Breast epithelium (tissue), 4 donors: ENCODE measurements at regions not wholly inside any gene's neighbourhood (a gene's known extent, or its start where the extent isn't known, plus 50 kb on each side); places are given as distances from the start of the nearest gene placed in this dataset.

Source experiments
- DNase-seq, 2 donors: peaks; one replicate each; pipeline ENCODE4 v3.0.0-alpha.2; 2019; ENCODE audit warnings: low spot score in 2 of 2
- H3K27ac ChIP-seq, 2 donors: fragments of 200-600 bp; sonication (generic) in 1 of 2; one replicate each; pipeline ENCODE4 v1.5.1; 2016 to 2019; ENCODE audit warnings: mild to moderate bottlenecking in 1 of 2
- H3K27me3 ChIP-seq, 2 donors: fragments of 200-600 bp; sonication (generic) in 1 of 2; one replicate each; pipeline versions ENCODE4 v1.5.1 to v1.6.0; 2017 to 2019; ENCODE audit warnings: control low read depth in 1 of 2, mild to moderate bottlenecking in 1 of 2
- H3K36me3 ChIP-seq: fragments of 200-600 bp; one replicate; pipeline ENCODE4 v1.5.1; 2019
- H3K4me1 ChIP-seq, 2 donors: fragments of 200-600 bp; sonication (generic); one replicate each; pipeline ENCODE4 v1.5.1; 2016 to 2019; ENCODE audit warnings: control low read depth in 1 of 2
- H3K4me3 ChIP-seq, 3 donors: fragments of 200-600 bp; sonication (generic); 1 replicate in 2 of 3; 2 replicates in 1 of 3; pipeline ENCODE4 v1.5.1; 2016 to 2019; ENCODE audit warnings: mild to moderate bottlenecking in 3 of 3, moderate library complexity in 2 of 3
- H3K9me3 ChIP-seq, 2 donors: fragments of 200-600 bp; sonication (generic) in 1 of 2; one replicate each; pipeline ENCODE4 v1.5.1; 2016 to 2019; ENCODE audit warnings: control low read depth in 1 of 2
- POLR2A ChIP-seq: fragments of 450-650 bp; IDR thresholded peaks from one replicate; pipeline ENCODE4 v1.6.1; 2016; ENCODE audit warnings: antibody characterized with exemption, mild to moderate bottlenecking, moderate library complexity
- POLR2AphosphoS5 ChIP-seq, 3 donors: sonication (generic); formaldehyde crosslinking; IDR thresholded peaks; one replicate each; pipeline ENCODE4 v1.6.1; 2017; ENCODE audit warnings: antibody characterized with exemption in 3 of 3
- intact Hi-C: fragments of 100-400 bp; cut with DNase I; formaldehyde crosslinking; loops from one replicate; pipeline ENCODE4 v1.15.1; 2023; ENCODE audit warnings: low total_unique reads
- TF ChIP-seq, protein P1 (sequence below), 3 donors: fragments of 450-650 bp; IDR thresholded peaks; one replicate each; pipeline ENCODE4 v1.5.1; 2016 to 2017; ENCODE audit warnings: antibody characterized with exemption in 3 of 3, mild to moderate bottlenecking in 3 of 3, moderate library complexity in 3 of 3

DNA sequence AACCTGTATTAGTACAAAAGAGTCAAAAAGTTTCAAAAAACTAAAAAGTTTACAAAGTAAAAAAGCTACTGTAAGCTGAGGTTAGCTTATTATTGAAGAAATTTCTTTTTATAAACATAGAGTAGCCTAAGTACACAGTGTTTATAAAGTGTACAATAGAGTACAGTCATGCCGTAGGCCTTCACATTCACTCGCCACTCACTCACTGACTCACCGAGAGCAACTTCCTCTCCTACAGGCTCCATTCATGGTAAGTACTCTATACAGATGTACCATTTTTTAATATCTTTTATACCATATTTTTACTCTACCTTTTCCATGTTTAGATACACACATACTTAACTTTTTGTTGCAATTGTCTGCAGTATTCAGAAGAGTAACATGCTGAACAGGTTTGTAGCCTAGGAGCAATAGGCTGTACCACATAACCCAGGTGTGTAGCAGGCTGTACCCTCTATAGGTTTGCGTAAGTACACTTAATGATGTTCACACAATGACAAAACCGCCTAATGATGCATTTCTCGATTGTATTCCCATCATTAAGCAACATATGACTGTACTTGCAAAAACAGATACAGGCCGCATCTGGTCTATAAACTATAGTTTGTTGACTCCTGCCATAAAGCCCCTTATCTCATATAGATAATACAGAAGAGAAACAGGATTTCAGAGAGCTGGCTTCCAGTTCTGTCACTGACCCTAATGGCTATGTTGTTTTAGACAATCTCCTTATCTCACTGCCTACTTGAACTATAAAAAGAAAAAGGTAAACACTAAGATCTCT, 438.8 kb downstream of the HTR7 start:
- TF ChIP-seq POLR2A: no peak
- TF ChIP-seq, protein P1, sequence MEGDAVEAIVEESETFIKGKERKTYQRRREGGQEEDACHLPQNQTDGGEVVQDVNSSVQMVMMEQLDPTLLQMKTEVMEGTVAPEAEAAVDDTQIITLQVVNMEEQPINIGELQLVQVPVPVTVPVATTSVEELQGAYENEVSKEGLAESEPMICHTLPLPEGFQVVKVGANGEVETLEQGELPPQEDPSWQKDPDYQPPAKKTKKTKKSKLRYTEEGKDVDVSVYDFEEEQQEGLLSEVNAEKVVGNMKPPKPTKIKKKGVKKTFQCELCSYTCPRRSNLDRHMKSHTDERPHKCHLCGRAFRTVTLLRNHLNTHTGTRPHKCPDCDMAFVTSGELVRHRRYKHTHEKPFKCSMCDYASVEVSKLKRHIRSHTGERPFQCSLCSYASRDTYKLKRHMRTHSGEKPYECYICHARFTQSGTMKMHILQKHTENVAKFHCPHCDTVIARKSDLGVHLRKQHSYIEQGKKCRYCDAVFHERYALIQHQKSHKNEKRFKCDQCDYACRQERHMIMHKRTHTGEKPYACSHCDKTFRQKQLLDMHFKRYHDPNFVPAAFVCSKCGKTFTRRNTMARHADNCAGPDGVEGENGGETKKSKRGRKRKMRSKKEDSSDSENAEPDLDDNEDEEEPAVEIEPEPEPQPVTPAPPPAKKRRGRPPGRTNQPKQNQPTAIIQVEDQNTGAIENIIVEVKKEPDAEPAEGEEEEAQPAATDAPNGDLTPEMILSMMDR (IDR thresholded peaks at IDR 0.05): no peak
- no peak for TF ChIP-seq POLR2AphosphoS5 (IDR thresholded peaks at IDR 0.05)
- no peaks in the 10 kb centered on the region for H3K4me1 ChIP-seq
- H3K36me3 ChIP-seq: no peaks in the 10 kb centered on the region
- H3K27ac ChIP-seq: no peak overlapping the region
- intact Hi-C loops: no loop called here
- no peak for DNase-seq
- H3K27me3 ChIP-seq: no peaks in the 10 kb centered on the region
- H3K9me3 ChIP-seq: no peaks in the 10 kb centered on the region
- H3K4me3 ChIP-seq: no peak overlapping the region

DNA sequence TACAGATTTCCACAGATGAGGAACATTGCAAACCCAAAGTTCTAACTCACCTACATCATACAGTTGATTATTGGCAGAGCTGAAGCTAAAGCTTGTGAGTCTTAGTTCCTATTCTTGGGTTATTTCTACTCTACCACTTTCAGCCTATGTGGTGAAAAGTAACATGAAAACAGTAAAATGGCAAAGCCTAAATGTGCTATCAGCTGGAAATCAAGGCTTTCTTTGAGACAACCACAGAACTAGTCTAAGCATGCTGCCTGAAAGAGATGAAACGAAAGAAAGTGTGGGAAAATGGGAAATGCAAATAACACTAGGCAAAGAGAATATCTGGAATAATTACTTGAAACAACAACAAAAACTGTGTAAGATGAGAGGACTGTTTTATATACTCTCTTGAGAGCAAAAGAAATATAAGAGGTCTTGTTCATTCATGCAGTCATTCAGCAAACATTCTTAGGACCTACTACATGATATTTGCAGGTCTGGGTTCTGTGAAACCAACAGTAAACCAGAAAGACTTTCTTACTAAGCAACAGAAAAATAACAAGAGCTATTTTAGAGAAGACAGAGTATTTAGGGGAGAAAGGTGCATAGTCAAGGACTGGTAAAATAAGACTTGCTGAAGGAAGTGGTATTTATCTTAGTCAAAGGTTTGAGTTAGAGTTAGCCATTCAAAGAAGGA, 437.1 kb downstream of the HTR7 start:
- TF ChIP-seq, protein P1 (IDR thresholded peaks at IDR 0.05): no peak
- TF ChIP-seq POLR2AphosphoS5 (IDR thresholded peaks at IDR 0.05) (no peak), POLR2A (no peak)
- no peak for DNase-seq
- H3K27me3 ChIP-seq: no peaks in the 10 kb centered on the region
- no peak overlapping the region for H3K27ac ChIP-seq
- H3K4me3 ChIP-seq: no peak overlapping the region
- no peaks in the 10 kb centered on the region for H3K4me1 ChIP-seq
- intact Hi-C loops: no loop called here
- H3K36me3 ChIP-seq: no peaks in the 10 kb centered on the region
- no peaks in the 10 kb centered on the region for H3K9me3 ChIP-seq

DNA sequence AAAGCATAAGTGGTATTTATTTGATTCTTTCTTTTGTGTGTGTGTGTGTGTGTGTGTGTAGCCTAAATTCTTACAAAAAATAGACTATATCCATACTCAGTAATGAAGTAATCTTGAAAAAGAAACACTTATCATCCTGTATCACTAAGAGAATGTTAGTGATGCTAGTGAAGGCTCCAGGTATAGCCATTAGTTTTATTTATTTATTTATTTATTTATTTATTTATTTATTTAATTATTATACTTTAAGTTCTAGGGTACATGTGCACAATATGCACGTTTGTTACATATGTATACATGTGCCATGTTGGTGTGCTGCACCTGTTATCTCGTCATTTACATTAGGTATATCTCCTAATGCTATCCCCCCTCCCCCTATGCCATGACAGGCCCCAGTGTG, 436.0 kb downstream of the HTR7 start:
- no peaks in the 10 kb centered on the region for H3K9me3 ChIP-seq
- H3K36me3 ChIP-seq: no peaks in the 10 kb centered on the region
- H3K27me3 ChIP-seq: no peaks in the 10 kb centered on the region
- TF ChIP-seq, protein P1 (IDR thresholded peaks at IDR 0.05): no peak
- TF ChIP-seq POLR2A (no peak), POLR2AphosphoS5 (IDR thresholded peaks at IDR 0.05) (no peak)
- no peaks in the 10 kb centered on the region for H3K4me1 ChIP-seq
- no peak for DNase-seq
- H3K27ac ChIP-seq: no peak overlapping the region
- intact Hi-C loops: no loop called here
- H3K4me3 ChIP-seq: no peak overlapping the region

DNA sequence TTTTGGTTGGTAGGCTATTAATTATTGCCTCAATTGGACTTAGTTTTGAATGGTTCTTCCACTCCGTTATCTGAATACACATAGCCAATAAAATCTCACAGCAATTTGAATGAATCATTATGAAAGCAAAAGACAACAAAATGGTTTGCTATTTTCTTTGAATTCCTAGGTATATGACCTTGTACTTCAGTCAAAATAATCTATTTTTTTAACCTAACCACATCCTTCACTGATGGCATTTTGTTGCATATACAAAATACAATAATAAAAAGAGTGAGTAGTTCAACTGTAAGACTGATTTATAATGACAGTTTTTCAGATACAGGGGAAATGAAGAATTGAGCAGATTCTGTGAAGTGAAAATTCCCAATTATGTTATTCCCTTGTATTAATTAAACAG, 433.1 kb downstream of the HTR7 start:
- Histone ChIP-seq H3K27me3 (no peaks in the 10 kb centered on the region), H3K9me3 (no peaks in the 10 kb centered on the region), H3K36me3 (no peaks in the 10 kb centered on the region), H3K27ac (no peak overlapping the region), H3K4me1 (no peaks in the 10 kb centered on the region), H3K4me3 (no peak overlapping the region)
- DNase-seq: no peak
- TF ChIP-seq POLR2AphosphoS5 (IDR thresholded peaks at IDR 0.05): no peak
- TF ChIP-seq, protein P1 (IDR thresholded peaks at IDR 0.05): no peak
- no peak for TF ChIP-seq POLR2A
- intact Hi-C loops: no loop called here

DNA sequence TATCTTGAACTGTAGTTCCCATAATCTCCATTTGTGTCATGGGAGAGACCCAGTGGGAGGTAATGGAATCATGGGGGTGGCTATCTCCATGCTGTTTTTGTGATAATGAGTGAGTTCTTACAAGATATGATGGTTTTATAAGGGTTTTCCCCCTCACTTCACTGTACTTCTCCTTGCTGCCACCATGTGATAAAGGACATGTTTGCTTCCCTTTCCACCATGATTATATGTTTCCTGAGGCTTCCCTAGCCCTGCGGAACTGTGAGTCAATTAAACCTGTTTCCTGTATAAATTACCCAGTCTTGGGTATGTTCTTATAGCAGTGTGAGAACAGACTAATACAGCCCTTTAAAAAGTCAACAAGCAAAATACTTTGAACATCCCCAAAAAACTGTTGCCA, 427.7 kb downstream of the HTR7 start:
- TF ChIP-seq, protein P1 (IDR thresholded peaks at IDR 0.05): no peak
- TF ChIP-seq POLR2A (no peak), POLR2AphosphoS5 (IDR thresholded peaks at IDR 0.05) (no peak)

More for the DNA sequence above, 427.7 kb downstream of the HTR7 start:
- Histone ChIP-seq H3K4me3 (no peak overlapping the region), H3K27me3 (no peaks in the 10 kb centered on the region), H3K27ac (no peak overlapping the region), H3K4me1 (no peaks in the 10 kb centered on the region), H3K36me3 (no peaks in the 10 kb centered on the region), H3K9me3 (no peaks in the 10 kb centered on the region)
- intact Hi-C loops: no loop called here
- no peak for DNase-seq
